Stimulated activated CD4-positive, alpha-beta T cell treated with anti-CD3 and anti-CD28 coated beads, Interleukin-2, amount 100 ng/mL, for 4 hours (primary cell): ENCODE measurements at regions not wholly inside any gene's neighbourhood (a gene's known extent, or its start where the extent isn't known, plus 50 kb on each side); places are given as distances from the start of the nearest gene placed in this dataset.

Experiments
- DNase-seq: peaks from one replicate; pipeline ENCODE4 v3.0.0-alpha.2; 2020; ENCODE audit warnings: low read depth

DNA sequence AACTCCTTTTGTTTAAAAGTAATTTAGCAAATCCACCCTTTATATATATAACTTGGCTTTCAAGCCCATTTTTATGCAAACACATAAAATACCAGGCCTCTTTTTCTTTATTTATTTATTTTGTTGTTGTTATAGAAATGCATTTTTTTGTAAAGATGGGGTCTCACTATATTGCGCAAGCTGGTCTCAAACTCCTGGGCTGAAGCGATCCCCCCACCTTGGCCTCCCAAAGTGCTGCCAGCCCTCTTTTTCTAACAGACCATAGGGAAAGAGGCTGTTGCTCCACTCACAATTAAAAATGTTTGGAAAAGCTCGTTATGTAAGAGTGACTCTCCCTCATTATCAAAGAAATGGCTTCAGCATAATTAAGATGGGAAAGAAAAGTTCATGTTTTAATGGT lies 440.9 kb downstream of the HACE1 start:
- DNase-seq: no peak

- no peak for DNase-seq
Measured at GRCh38 chr6:104418125-104418524, 441.6 kb downstream of the HACE1 start.

DNA sequence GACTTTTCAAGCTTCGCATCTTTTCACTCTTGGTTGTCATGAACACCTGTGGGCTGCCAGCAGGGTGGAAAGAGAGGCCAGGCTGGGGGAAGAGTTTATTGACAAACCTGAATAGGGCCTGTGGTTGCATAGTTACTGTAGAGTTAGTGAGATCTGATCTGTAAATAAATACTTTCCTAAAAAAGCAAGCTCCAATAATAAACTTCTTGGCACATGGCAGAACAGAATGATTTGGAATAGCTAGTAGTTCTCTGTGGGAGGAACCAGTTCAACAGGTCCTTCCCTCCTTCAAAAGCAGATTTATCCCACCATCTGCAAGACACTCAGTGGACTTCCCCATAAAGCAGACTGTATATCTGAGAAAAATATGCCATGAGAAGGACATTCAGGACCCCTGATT lies 445.0 kb downstream of the HACE1 start:
- no peak for DNase-seq

- DNase-seq: no peak
Measured at GRCh38 chr6:104413767-104414166, 446.0 kb downstream of the HACE1 start.

DNA sequence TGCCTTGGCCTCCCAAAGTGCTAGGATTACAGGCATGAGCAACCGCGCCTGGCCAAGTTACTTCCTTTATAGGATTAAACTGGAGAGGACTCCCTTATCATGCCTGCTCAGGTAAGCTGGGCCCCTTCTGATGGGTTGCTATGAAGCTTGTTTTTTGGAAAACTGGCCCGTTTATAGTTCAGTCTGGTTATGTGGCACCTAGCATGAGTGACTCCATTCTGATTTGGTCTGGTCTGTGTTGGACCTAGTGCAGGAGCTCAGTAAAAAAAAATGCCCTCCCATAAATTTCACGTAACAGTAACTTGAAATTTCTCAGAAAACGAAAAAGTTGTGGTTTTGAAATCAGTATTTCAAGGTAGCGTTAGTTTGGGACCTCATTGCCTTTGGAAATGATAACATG lies 448.4 kb downstream of the HACE1 start:
- no peak for DNase-seq

- no peak for DNase-seq
Measured at GRCh38 chr6:104409913-104410312, 449.8 kb downstream of the HACE1 start.

DNA sequence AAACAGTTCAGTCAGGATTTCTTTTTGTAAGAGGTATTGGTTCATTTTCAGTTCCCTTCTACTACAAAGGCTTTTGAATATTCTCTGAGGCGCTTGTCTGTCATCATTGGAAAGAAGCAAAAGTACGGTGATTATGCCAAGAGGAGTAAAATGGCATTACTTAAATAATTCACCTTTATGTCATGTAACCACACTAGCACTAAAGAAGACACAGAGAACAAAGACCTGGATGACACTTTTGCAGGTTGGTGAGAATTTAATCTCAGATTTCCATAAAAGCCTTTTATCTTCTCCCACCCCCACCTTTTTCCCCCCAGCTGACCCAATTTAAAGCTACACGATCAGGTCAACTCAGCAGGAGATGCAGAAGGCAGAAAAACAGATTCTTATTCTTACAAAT lies 451.8 kb downstream of the HACE1 start:
- DNase-seq: no peak

DNA sequence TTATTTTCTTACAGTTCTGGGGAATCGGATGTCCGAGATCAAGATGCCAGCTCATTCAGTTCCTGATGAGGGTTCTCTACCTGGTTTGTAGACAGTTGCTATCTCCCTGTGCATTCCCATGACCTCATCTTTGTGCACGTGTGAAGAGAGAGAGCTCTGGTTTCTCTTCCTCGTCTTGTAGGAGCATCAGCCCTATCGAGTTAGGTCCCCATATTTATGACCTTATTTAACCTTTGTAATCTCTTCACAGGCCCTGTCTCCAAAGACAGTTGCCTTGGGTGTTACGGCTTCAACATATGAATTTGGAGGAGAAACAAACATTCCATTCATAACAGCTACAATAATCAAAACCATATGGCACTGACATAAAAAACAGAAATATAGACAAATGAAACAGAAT lies 455.3 kb downstream of the HACE1 start:
- no peak for DNase-seq

DNA sequence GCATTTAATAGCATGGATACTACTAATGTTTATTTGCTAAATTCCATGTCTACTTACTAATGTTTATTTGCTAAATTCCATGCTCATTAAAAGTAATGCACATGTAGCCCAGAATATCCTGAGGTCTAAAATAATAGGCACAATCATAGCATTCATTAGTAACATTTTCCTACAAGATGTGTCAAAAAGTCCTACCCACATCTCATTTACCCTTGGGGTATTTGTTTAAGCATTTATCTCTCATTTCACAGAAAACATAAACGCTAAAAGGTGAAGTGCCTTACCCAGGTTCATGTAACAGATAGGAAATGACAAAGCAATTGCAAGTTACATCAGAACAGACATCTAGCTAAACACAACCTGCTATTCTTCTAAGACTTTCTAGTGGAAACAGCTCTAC lies 457.1 kb downstream of the HACE1 start:
- no peak for DNase-seq

DNA sequence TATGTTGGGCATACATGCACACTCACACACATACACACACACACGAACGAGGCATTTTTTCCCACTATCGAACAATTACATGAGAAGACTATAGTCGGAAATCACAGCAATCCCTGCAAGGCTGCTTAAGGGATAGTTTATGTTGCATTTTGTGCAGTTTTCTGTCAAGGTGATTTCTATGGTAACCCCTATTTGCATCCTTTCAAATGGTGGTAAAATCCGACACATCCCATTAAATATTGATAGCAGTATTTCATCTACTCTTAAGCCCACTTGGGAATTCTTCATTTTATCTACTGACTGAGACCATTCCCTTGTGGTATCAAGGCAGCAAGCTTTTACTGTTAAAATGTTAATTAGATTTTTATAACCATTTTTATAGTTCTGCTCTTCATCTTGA lies 457.8 kb downstream of the HACE1 start:
- DNase-seq: no peak

- DNase-seq: no peak
Measured at GRCh38 chr6:104400844-104401243, 458.9 kb downstream of the HACE1 start.

DNA sequence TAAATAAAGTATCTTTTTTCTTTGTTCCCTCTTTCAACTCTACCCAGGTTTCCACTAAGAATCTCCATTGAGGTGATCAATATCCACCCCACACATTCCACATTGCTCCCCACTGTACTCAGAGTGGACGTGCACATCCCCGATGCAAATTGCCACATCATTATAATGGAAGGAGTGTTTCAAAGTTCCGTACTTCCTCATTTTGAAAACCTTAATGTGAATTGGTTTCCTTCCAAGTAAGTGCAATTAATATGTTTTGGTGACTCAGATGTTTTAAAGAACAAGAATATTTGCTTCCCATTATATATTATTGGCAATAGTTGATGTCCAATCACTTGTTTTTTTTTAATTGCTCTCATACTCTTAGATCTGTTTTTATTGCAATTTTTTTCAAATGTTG lies 463.6 kb downstream of the HACE1 start:
- no peak for DNase-seq

GRCh38 chr6:104381907-104382306 lies 477.8 kb downstream of the HACE1 start:
- no peak for DNase-seq

- DNase-seq: no peak
Measured at GRCh38 chr6:104365451-104366234, 494.1 kb downstream of the HACE1 start.

- DNase-seq: no peak
Measured at GRCh38 chr6:104357928-104358327, 501.8 kb downstream of the HACE1 start.

GRCh38 chr6:104356197-104356596 lies 503.5 kb downstream of the HACE1 start:
- no peak for DNase-seq

DNA sequence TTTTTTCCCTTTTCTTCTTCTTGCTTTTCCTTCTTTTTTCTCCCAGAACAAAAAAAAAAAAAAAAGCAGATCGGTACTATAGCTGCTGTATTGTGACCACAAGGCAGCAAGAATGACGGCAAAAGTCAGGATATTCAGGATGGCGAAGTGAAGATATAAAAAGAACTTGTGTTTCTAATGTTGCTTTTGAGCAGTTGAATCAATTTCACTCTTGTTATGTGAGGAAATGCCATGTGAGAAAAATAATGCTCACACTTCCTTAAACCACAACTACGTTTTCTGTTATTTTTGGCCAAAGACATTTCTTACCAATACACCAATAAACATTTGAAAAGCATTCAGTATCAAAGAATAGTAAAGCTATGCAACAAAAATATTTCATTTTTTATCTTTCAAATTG lies 510.5 kb downstream of the HACE1 start:
- DNase-seq: no peak

DNA sequence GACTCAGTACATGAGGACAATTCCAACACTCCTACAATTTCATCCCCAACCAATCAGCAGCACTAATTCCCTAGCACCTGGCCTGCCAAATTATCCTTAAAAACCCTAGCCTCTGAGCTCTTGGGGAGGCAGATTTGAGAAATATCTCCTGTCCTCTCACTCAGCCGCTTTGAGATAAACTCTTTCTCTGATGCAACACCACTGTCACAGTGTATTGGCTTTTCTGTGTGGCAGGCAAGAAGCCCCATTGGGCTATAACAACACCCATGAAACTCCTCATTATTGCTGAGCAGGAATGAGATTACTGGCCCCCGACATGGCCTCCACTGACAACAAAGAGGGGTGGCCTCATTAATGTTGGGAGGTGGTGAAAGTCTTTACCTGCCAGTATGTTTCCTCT lies 515.5 kb downstream of the HACE1 start:
- DNase-seq: no peak

DNA sequence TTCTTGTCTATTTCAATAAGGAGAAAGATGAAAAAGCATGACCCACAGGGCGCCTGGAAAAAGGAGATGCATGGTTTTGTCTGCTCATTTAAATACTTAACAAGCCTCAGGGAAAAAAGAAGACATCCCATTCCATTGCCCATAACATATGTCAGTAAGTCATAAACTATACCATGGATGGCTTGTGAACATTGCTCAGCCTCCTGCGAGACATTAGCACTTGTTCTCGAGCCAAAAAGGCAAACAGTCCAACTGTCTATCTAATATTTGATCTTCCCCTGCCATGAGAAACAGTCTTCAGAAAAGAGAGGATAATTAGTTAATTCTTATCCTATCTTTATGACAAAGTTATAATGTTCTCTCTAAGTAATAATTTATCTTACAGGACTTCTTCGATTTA lies 527.4 kb downstream of the HACE1 start:
- DNase-seq: no peak

GRCh38 chr6:104326173-104327001 lies 533.3 kb downstream of the HACE1 start:
- DNase-seq: no peak

DNA sequence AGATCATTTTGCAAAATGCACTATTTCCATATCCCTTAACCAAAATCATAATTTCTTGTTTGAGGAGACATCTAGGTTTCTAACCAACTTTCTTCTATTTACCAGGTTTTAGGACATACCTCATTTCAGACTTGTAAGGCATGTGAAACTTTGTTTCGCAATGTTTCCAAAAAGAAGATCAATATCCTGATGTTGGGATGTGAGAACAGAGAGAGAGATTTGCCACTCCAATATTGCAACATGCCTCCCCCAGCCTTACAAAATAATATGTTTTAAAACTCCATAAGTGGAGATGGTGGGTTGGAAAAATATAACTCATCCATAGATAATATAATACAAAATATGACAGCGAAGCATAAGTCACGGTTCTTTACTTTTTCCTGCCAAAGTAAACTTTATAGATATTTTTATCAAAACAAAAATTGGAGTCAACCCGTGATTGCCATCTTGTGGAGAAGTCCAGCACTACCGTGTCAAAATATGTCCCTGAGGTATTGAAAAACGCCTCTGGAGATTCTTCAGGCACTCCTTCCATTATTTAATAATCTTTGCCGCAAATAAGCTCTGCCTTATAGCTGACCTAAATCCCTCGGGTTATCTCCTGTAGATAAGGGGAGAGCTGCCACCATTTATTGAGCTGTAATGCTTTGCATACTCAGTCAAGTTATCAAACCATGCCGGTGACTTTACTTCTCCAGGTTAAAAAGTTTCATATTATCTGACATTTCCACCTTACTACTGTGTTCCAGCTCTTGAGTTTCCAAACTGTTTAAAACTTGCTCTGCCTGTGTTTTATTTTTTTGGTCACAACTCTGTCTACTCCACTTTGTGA lies 534.2 kb downstream of the HACE1 start:
- DNase-seq: no peak

- no peak for DNase-seq
Measured at GRCh38 chr6:104324301-104324700, 535.4 kb downstream of the HACE1 start.

- no peak for DNase-seq
Measured at GRCh38 chr6:104322841-104323240, 536.9 kb downstream of the HACE1 start.
